HG03280 (cell line): ENCODE measurements at regions not wholly inside any gene's neighbourhood (a gene's known extent, or its start where the extent isn't known, plus 50 kb on each side); places are given as distances from the start of the nearest gene placed in this dataset.
"Not testable (repeated sequence)": the region's sequence is repeated elsewhere in the genome, so short reads cannot be mapped to it uniquely, and the experiment has no call there.

Source experiments
- ATAC-seq: cut with Tn5 transposase; IDR thresholded peaks from one replicate; pipeline ENCODE4 v1.9.1; 2021; ENCODE audit warnings: mild to moderate bottlenecking, moderate library complexity; ENCODE audit not compliant: unreplicated experiment

GRCh38 chr15:20020588-20020987 lies 521.0 kb downstream of the GOLGA6L6 start:
- not testable (repeated sequence) for ATAC-seq

- ATAC-seq: not testable (repeated sequence)
These were observed 521.8 kb downstream of the GOLGA6L6 start for GRCh38 chr15:20019758-20020157.

- not testable (repeated sequence) for ATAC-seq
These were observed 524.0 kb downstream of the GOLGA6L6 start for GRCh38 chr15:20017581-20017980.

GRCh38 chr15:20016941-20017340 lies 524.7 kb downstream of the GOLGA6L6 start:
- ATAC-seq: not testable (repeated sequence)

- not testable (repeated sequence) for ATAC-seq
These were observed 528.8 kb downstream of the GOLGA6L6 start for GRCh38 chr15:20012837-20013236.

- ATAC-seq: not testable (repeated sequence)
These were observed 530.8 kb downstream of the GOLGA6L6 start for GRCh38 chr15:20010759-20011158.

- not testable (repeated sequence) for ATAC-seq
These were observed 532.0 kb downstream of the GOLGA6L6 start for GRCh38 chr15:20009619-20010018.

GRCh38 chr15:20007338-20007737 lies 534.3 kb downstream of the GOLGA6L6 start:
- ATAC-seq: not testable (repeated sequence)

GRCh38 chr15:20003471-20003870 lies 538.1 kb downstream of the GOLGA6L6 start:
- not testable (repeated sequence) for ATAC-seq

- ATAC-seq: not testable (repeated sequence)
These were observed 539.0 kb downstream of the GOLGA6L6 start for GRCh38 chr15:20002560-20002959.

- ATAC-seq: not testable (repeated sequence)
These were observed 544.9 kb downstream of the GOLGA6L6 start for GRCh38 chr15:19996574-19997194.

GRCh38 chr15:19995296-19995695 lies 546.3 kb downstream of the GOLGA6L6 start:
- ATAC-seq: not testable (repeated sequence)

- no peak for ATAC-seq
These were observed 549.2 kb downstream of the GOLGA6L6 start for GRCh38 chr15:19992428-19992827.

- no peak for ATAC-seq
These were observed 553.4 kb downstream of the GOLGA6L6 start for GRCh38 chr15:19988094-19988660.

- no peak for ATAC-seq
These were observed 554.1 kb downstream of the GOLGA6L6 start for GRCh38 chr15:19987389-19988048.

- ATAC-seq: no peak
These were observed 557.5 kb downstream of the GOLGA6L6 start for GRCh38 chr15:19984101-19984500.

- ATAC-seq: no peak
These were observed 566.6 kb downstream of the GOLGA6L6 start for GRCh38 chr15:19974998-19975397.

GRCh38 chr15:19973718-19974117 lies 567.9 kb downstream of the GOLGA6L6 start:
- ATAC-seq: no peak

- ATAC-seq: not testable (repeated sequence)
These were observed 569.0 kb downstream of the GOLGA6L6 start for GRCh38 chr15:19972582-19972981.

GRCh38 chr15:19965574-19965973 lies 576.0 kb downstream of the GOLGA6L6 start:
- ATAC-seq: not testable (repeated sequence)

GRCh38 chr15:19964480-19964879 lies 577.1 kb downstream of the GOLGA6L6 start:
- not testable (repeated sequence) for ATAC-seq
